H9 (cell line): ENCODE measurements at regions not wholly inside any gene's neighbourhood (a gene's known extent, or its start where the extent isn't known, plus 50 kb on each side); places are given as distances from the start of the nearest gene placed in this dataset.

Experiments used
- DNase-seq: peaks from one replicate; pipeline ENCODE4 v3.0.0-alpha.2; 2017
- H2AFZ ChIP-seq: one replicate; pipeline ENCODE4 v1.6.1; 2013; ENCODE audit warnings: mild to moderate bottlenecking, low read length, control low read depth, moderate library complexity
- H2AK5ac ChIP-seq: 2 replicates; pipeline ENCODE4 v1.6.1; 2013; ENCODE audit warnings: low read length, control low read depth, mixed read lengths; ENCODE audit not compliant: insufficient read length
- H2BK120ac ChIP-seq: one replicate; pipeline ENCODE4 v1.6.1; 2013; ENCODE audit warnings: low read depth, mild to moderate bottlenecking, low read length, control low read depth, inconsistent platforms; ENCODE audit not compliant: poor library complexity, severe bottlenecking
- H2BK12ac ChIP-seq: 2 replicates; pipeline ENCODE4 v1.6.1; 2013; ENCODE audit warnings: low read length, control low read depth, mixed read lengths, low read depth; ENCODE audit not compliant: insufficient read length
- H2BK15ac ChIP-seq: 2 replicates; pipeline ENCODE4 v1.6.1; 2013; ENCODE audit warnings: low read depth, low read length, control low read depth
- H2BK20ac ChIP-seq: one replicate; pipeline ENCODE4 v1.6.1; 2013; ENCODE audit warnings: low read depth, mild to moderate bottlenecking, low read length, control low read depth, inconsistent platforms; ENCODE audit not compliant: poor library complexity, severe bottlenecking
- H2BK5ac ChIP-seq: 2 replicates; pipeline ENCODE4 v1.6.1; 2013; ENCODE audit warnings: low read length, control low read depth, mixed read lengths; ENCODE audit not compliant: insufficient read length
- H3K14ac ChIP-seq: 2 replicates; pipeline ENCODE4 v1.6.1; 2013; ENCODE audit warnings: low read length, control low read depth; ENCODE audit not compliant: insufficient read depth
- H3K18ac ChIP-seq: 2 replicates; pipeline ENCODE4 v1.6.1; 2013; ENCODE audit warnings: low read depth, mild to moderate bottlenecking, mixed read lengths, low read length, control low read depth; ENCODE audit not compliant: insufficient read length
- H3K23ac ChIP-seq: 2 replicates; pipeline ENCODE4 v1.6.1; 2013; ENCODE audit warnings: low read length, control low read depth, mixed read lengths, low read depth; ENCODE audit not compliant: insufficient read length
- H3K23me2 ChIP-seq: 2 replicates; pipeline ENCODE4 v1.6.1; 2013; ENCODE audit warnings: low read depth, mild to moderate bottlenecking, mixed read lengths, low read length, control low read depth; ENCODE audit not compliant: insufficient read length, poor library complexity, severe bottlenecking
- H3K27ac ChIP-seq: 2 replicates; pipeline ENCODE4 v1.5.1; 2013; ENCODE audit warnings: low read length, control low read depth, mixed read lengths, low read depth; ENCODE audit not compliant: insufficient read length
- H3K27me3 ChIP-seq: 2 replicates; pipeline ENCODE4 v1.6.1; 2013; ENCODE audit warnings: low read length, control low read depth, inconsistent platforms; ENCODE audit not compliant: insufficient read depth
- H3K4ac ChIP-seq: 2 replicates; pipeline ENCODE4 v1.6.1; 2013; ENCODE audit warnings: low read depth, mild to moderate bottlenecking, control low read depth, inconsistent platforms, low read length, moderate library complexity
- H3K4me1 ChIP-seq: 2 replicates; pipeline ENCODE4 v1.6.1; 2013; ENCODE audit warnings: low read length, control low read depth, inconsistent platforms; ENCODE audit not compliant: insufficient read depth
- H3K4me2 ChIP-seq: 2 replicates; pipeline ENCODE4 v1.6.1; 2013; ENCODE audit warnings: low read length, control low read depth, mixed read lengths; ENCODE audit not compliant: insufficient read length, insufficient read depth
- H3K56ac ChIP-seq: 2 replicates; pipeline ENCODE4 v1.6.1; 2013; ENCODE audit warnings: low read depth, mild to moderate bottlenecking, mixed read lengths, low read length, control low read depth; ENCODE audit not compliant: insufficient read length
- H3K79me1 ChIP-seq: 2 replicates; pipeline ENCODE4 v1.6.1; 2013; ENCODE audit warnings: low read depth, mild to moderate bottlenecking, moderate library complexity, low read length, control low read depth, inconsistent platforms; ENCODE audit not compliant: insufficient read depth, poor library complexity, severe bottlenecking
- H3K79me2 ChIP-seq: 2 replicates; pipeline ENCODE4 v1.6.1; 2013; ENCODE audit warnings: low read length, control low read depth, inconsistent platforms; ENCODE audit not compliant: insufficient read depth
- H3K9ac ChIP-seq: 2 replicates; pipeline ENCODE4 v1.6.1; 2013; ENCODE audit warnings: low read length, control low read depth, mixed read lengths; ENCODE audit not compliant: insufficient read length; ENCODE audit errors: extremely low read depth
- H3K9me3 ChIP-seq: one replicate; pipeline ENCODE4 v1.6.1; 2013; ENCODE audit warnings: low read depth, low read length, inconsistent platforms; ENCODE audit not compliant: control insufficient read depth
- H3T11ph ChIP-seq: one replicate; pipeline ENCODE4 v1.6.1; 2013; ENCODE audit warnings: mild to moderate bottlenecking, low read length, control low read depth, inconsistent platforms
- H4K20me1 ChIP-seq: one replicate; pipeline ENCODE4 v1.6.1; 2013; ENCODE audit not compliant: control insufficient read depth, insufficient read length, insufficient read depth
- H4K5ac ChIP-seq: 2 replicates; pipeline ENCODE4 v1.6.1; 2013; ENCODE audit warnings: low read depth, mild to moderate bottlenecking, mixed read lengths, low read length, control low read depth; ENCODE audit not compliant: insufficient read length
- H4K8ac ChIP-seq: replicated peaks from 2 replicates; pipeline ENCODE4 v1.6.1; 2013; ENCODE audit warnings: low read length, control low read depth, mixed read lengths, low read depth; ENCODE audit not compliant: insufficient read length
- H4K91ac ChIP-seq: 2 replicates; pipeline ENCODE4 v1.6.1; 2013; ENCODE audit warnings: low read depth, mild to moderate bottlenecking, moderate library complexity, mixed read lengths, low read length, control low read depth; ENCODE audit not compliant: insufficient read length
- H3K27ac Mint-ChIP-seq, 3 experiments: 2 replicates in 2 of 3; 3 replicates in 1 of 3; pipeline ENCODE4 v1.8.0; 2020 to 2021; ENCODE audit warnings: mixed read lengths in 3 of 3, mild to moderate bottlenecking in 1 of 3, moderate library complexity in 1 of 3
- H3K27me3 Mint-ChIP-seq: 2 replicates; pipeline ENCODE4 v1.8.0; 2021; ENCODE audit warnings: low read depth, mild to moderate bottlenecking, moderate library complexity, mixed read lengths
- H3K36me3 Mint-ChIP-seq, 3 experiments: 2 replicates in 2 of 3; 3 replicates in 1 of 3; pipeline ENCODE4 v1.8.0; 2020 to 2021; ENCODE audit warnings: low read depth in 3 of 3, mixed read lengths in 3 of 3; ENCODE audit not compliant: insufficient read depth in 1 of 3
- H3K4me1 Mint-ChIP-seq, 2 experiments: 2 replicates each; pipeline ENCODE4 v1.8.0; 2020; ENCODE audit warnings: mixed read lengths in 2 of 2
- H3K4me3 Mint-ChIP-seq, 2 experiments: 2 replicates in 1 of 2; 3 replicates in 1 of 2; pipeline ENCODE4 v1.8.0; 2020 to 2021; ENCODE audit warnings: mild to moderate bottlenecking in 2 of 2, mixed read lengths in 2 of 2, moderate library complexity in 1 of 2
- H3K9me3 Mint-ChIP-seq, 2 experiments: 2 replicates in 1 of 2; 3 replicates in 1 of 2; pipeline ENCODE4 v1.8.0; 2020; ENCODE audit warnings: mild to moderate bottlenecking in 2 of 2, mixed read lengths in 2 of 2, moderate library complexity in 1 of 2
- CTCF ChIP-seq: fragments of 200-600 bp; sonication (generic); conservative IDR thresholded peaks from 3 replicates; pipeline ENCODE4 v1.8.0; 2021; ENCODE audit warnings: antibody characterized with exemption, mild to moderate bottlenecking
- WGBS: extraction: QIAGEN DNeasy Blood & Tissue Kit; methylation state at CpG from one replicate; pipeline ENCODE4 v1.1.7; 2013; ENCODE audit warnings: missing lambda C conversion rate, low lambda C conversion rate, mixed read lengths; ENCODE audit not compliant: insufficient read length; ENCODE audit errors: extremely low coverage; 5-methylcytosine and 5-hydroxymethylcytosine counted together

GRCh38 chr4:162977788-162978187 lies 188.9 kb downstream of the NAF1 start:
- Mint-ChIP-seq H3K4me1 (no peaks in the 10 kb centered on the region), H3K4me3 (no peak overlapping the region), H3K27me3 (no peaks in the 10 kb centered on the region), H3K9me3 (no peaks in the 10 kb centered on the region), H3K27ac (no peak overlapping the region), H3K36me3 (no peaks in the 10 kb centered on the region)
- H3K79me2 ChIP-seq: no peaks in the 10 kb centered on the region
- no peak overlapping the region for H2BK12ac ChIP-seq
- H2BK20ac ChIP-seq: no peak overlapping the region
- no peak overlapping the region for H3T11ph ChIP-seq
- no peak for DNase-seq
- no peaks in the 10 kb centered on the region for H4K20me1 ChIP-seq
- H4K8ac ChIP-seq: no peak overlapping the region
- H2AFZ ChIP-seq: no peak overlapping the region
- H3K4me2 ChIP-seq: no peak overlapping the region
- no peak overlapping the region for H3K27ac ChIP-seq
- H3K56ac ChIP-seq: no peak overlapping the region
- H3K9me3 ChIP-seq: no peaks in the 10 kb centered on the region
- H4K91ac ChIP-seq: no peak overlapping the region
- H3K23ac ChIP-seq: no peak overlapping the region
- H3K4ac ChIP-seq: no peak overlapping the region
- H3K14ac ChIP-seq: no peak overlapping the region
- no peak overlapping the region for H3K9ac ChIP-seq
- no peaks in the 10 kb centered on the region for H3K79me1 ChIP-seq
- no peak overlapping the region for H2AK5ac ChIP-seq
- no peaks in the 10 kb centered on the region for H3K23me2 ChIP-seq
- H3K4me1 ChIP-seq: no peaks in the 10 kb centered on the region
- H3K27me3 ChIP-seq: no peaks in the 10 kb centered on the region
- H3K18ac ChIP-seq: no peak overlapping the region
- WGBS: no CpG with 5 or more reads among the region's 2 CpGs
- H4K5ac ChIP-seq: no peak overlapping the region
- no peak overlapping the region for H2BK120ac ChIP-seq
- no peak overlapping the region for H2BK5ac ChIP-seq
- H2BK15ac ChIP-seq: no peak overlapping the region
- no peak for TF ChIP-seq CTCF
